GM18868 (cell line): ENCODE measurements at regions not wholly inside any gene's neighbourhood (a gene's known extent, or its start where the extent isn't known, plus 50 kb on each side); places are given as distances from the start of the nearest gene placed in this dataset.
A peak's percentile ranks its signal among the peaks of the same experiment; 100 is the strongest.
"Not testable (repeated sequence)": the region's sequence is repeated elsewhere in the genome, so short reads cannot be mapped to it uniquely, and the experiment has no call there.

Experiments
- ATAC-seq: cut with Tn5 transposase; IDR thresholded peaks from one replicate; pipeline ENCODE4 v1.9.1; 2021; ENCODE audit warnings: mild to moderate bottlenecking, moderate library complexity; ENCODE audit not compliant: unreplicated experiment

GRCh38 chr4:124133753-124134152 is 578.8 kb downstream of the ANKRD50 start:
- ATAC-seq = no peak

GRCh38 chr4:124135409-124135813 is 577.1 kb downstream of the ANKRD50 start:
- ATAC-seq = no peak

GRCh38 chr4:124139044-124139443 is 573.5 kb downstream of the ANKRD50 start:
- ATAC-seq = no peak

DNA sequence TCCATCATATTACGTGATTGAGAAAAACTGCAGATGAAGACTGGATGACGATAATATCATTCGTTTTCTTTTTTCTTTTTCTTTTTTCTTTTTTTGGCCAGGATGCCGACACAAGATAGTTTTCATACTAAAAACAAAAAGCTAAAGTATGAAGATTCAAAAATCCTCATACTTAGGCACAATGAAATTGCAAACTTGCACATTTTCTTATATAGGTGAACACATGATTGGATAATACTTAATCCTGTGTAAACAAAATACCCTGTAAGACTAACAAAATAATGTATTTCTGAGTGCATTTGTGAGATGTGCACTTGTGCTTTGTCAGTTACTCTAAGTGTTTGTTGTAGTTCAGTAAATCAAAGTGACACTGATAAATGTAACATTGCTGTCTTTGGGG is 568.9 kb downstream of the ANKRD50 start:
- no peak for ATAC-seq

DNA sequence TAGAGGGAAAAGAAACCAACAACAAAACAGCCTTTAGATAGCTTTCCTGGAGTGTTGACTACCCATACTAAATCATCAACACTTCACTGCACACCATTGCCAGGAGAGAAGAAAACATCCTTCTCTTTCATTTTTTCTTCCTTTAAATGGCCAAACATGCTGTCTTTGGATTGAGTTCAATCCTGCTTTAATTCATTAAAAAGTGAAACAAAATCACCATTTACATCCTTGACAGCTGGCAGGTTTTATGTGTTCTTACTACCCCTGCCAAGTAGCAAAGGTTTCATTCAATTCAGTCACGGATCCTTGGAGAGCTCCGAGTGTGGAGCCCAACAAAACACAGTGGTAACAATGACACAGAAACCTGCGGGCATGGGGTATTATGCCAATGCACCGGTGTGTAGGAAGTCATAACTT is 568.3 kb downstream of the ANKRD50 start:
- no peak for ATAC-seq

GRCh38 chr4:124146068-124146467 is 566.5 kb downstream of the ANKRD50 start:
- no peak for ATAC-seq

DNA sequence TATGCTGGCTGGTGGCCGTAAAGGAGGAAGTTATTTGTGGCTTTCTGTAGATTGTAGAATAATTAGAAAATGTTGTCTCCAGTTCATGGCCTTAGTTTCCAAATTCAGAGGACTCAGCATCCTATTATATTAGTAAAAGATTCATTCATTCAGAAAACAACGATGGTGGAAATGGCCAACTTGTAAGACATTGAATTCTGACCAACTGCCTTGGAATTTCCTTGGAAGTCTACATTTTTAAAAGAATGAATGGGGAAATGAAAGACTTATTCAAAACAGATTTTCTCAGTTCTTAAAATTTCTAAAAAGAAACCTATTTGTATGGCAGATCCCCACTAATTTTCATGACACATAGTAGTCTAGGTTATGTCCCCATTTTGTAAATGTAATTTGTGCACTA is 561.5 kb downstream of the ANKRD50 start:
- no peak for ATAC-seq

DNA sequence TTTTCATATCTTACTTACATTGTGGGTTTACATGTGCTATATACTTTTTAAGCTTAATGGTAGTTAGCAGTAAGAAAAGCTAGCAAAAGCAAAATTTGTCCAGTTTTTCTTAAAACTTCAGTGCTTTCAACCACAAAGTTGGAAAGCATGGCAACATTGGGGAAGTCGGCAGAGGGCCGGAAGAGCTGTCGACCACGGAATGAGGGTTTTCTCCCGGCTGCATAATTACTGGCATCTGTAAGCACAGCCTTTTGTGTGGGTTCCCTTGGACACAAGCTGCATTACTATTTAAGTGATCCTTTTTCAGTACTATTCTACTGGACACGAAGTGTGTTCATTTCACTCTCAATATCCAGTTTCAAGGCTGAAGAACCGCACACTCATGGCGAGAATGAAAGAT is 560.4 kb downstream of the ANKRD50 start:
- ATAC-seq = no peak

DNA sequence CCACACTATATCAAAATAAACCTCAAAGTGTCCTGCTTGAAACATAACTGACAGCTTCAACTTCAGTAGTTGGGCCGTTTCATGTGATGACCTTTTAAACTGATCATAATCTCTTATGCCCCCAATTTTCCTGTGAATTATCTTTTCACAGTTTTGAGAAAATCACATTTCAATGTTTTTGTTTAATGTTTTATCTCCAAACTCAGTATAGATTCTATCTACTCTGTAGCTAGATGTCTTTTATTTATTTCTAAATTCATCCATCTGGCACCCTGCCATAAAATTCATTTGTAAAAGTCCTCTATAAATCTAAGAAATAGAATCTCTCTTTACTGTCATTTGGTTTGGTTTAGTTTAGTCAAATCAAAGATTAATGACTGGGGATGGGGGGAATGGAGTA is 557.3 kb downstream of the ANKRD50 start:
- ATAC-seq = no peak

DNA sequence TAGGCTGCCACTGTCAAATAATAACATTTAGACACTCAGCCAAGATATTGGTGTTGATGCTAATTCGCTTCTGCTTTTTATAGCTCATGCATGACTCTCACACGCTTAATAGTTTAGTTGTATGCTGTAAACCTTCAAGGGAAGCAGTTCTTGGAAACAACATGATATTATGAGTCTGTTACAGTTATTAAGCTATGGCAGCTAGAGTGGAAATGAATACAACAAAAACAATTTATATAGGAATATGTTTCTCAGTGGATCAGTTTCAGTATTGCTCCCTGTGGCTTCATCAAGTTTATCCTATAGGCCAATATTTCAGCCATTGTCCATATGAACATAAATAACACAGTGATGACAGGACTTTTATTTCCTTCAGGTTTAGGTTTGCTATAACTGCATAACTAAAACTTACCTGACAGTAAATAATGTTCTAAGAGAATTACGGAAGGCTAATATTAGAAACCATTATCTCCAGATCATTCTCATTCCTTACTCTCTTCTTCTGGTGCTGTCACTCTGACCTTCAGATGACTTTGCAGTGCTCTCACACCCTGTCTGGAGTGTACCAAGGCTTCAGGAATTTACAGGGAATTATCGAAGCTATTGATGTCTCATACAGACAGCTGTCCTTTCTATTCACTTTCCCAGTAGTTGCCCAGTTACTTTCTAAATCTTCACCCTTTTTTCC is 555.0 kb downstream of the ANKRD50 start:
- no peak for ATAC-seq

DNA sequence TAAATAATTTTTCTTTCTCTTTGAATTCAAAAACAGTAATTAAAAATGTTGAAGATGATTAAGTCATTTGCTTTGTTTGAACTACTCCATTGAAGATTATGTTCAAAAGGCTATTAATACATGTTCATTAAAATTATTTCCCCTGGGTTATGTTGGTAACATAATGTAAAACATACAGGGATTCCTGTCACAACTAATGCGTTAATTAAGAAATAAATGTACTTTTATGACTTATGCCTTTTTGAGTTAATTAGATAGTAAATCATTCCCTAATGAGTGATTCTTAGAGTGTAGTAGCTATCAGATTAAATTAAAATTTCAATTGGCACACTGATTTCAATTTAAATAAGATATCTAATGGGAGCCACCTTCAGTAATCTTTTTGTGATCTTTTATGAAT is 549.1 kb downstream of the ANKRD50 start:
- ATAC-seq = no peak

DNA sequence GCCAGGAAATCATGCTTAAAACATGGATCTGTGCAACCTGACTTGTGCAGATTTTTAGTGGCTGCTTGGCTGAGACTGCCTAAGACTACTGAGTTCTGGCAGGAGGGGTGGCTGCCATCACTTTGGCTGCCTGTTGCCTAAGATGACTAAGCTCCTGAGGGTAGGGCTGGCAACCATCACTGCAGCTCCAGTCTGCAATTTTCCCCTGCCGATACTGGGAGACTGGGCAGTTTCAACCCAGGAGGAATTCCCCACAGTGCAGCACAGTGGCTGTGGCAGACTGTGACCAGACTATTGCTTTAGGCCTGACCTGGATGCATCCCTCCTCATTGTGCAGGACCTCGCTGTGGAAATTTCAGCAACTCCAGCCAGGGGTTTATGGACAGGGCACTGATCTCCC is 544.9 kb downstream of the ANKRD50 start:
- ATAC-seq = no peak

GRCh38 chr4:124169524-124169923 is 543.0 kb downstream of the ANKRD50 start:
- not testable (repeated sequence) for ATAC-seq

- ATAC-seq = no peak
Measured at GRCh38 chr4:124173912-124174311, 538.6 kb downstream of the ANKRD50 start.

DNA sequence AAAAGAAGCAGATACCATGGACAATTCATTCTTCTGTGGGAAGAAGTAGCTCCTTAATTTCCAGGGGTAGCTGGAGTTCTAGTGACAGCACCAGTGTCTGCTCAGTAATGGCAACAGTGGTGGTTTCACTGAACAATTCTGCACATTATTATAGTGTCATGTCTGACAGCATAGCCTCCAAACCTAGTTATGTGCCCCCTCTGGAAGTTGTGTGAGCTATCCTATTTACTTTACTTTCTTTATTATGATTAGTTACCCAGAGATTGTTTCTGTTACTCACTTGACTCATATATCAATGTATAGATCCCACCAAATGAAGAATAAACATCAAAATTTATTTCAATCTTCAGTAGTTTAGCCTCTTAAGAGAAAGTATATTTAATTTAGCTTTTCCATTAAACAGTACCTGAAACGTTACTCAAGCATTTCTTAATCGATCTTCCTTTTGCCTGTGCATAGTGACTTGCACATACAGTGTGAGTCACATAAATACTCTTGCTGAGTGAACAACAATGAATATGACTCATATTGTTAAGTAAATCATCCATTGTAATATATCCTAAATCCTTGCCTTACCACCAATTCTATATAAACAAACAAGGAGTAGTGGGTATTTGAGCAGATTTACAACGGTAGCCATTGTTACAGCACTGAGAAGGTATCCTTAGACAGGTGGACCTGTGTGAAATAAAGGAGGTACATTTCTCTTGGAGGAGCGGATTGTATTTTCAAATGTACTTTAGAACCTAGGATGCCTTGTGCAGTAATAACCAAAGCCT is 534.7 kb downstream of the ANKRD50 start:
- ATAC-seq = no peak

DNA sequence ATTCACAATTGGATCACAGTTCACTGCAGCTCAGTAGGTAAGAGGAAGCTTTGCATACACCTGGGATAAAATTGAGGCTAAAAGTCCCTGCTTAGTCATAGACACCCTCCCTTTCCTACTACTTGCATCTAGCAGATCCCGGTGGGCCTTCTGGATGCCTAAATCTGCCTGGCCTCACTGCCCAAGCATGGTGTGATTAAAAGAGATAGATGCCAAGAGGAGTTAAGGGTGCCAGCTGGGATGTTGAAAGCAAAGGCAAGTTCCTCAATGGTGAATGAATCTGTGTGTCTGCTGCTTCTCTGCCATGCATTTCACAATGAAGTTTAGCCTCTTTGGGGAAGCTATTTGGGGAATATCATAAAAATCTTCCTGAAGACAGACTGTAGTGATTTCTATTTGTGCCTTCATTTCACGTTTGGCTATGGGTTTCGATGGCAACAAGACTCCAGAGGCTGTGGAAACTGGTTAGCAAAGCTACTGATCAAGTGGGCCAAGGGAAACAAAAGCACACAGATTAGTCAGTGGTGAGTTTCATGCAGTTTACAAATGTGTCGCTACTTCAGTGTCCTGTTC is 534.0 kb downstream of the ANKRD50 start:
- no peak for ATAC-seq

DNA sequence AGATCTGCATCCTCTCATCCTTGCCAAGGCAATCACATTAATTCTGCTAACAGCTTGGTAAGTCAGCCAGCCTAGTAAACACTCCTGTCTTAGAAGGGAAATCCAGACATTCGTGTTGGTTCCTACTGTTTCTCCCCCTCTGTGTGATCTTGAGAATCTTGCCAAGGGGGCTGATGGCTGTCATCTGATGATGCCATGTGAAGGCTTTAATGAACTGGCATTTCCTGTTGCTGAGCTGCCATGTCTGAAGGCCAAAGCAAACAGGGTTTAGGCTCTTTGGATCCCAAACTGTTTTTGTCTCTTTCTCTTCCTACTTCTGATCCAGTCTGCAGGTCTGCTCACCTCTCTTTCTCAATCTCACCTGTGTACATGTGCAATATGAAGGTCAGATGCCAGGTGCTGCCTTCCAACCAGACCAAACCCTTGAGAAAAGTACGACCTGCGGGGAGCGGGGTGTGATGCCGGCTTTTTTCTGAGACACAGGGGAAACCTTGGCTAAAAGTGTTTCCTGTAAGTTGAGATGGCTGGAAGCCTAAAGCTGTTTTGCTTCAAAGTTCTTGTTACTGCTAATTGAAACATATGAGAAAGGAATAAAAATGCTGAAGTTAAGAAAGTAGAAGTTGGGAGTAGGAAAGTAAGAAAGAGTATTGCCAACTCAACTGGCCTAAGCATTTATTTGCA is 532.9 kb downstream of the ANKRD50 start:
- ATAC-seq = no peak

DNA sequence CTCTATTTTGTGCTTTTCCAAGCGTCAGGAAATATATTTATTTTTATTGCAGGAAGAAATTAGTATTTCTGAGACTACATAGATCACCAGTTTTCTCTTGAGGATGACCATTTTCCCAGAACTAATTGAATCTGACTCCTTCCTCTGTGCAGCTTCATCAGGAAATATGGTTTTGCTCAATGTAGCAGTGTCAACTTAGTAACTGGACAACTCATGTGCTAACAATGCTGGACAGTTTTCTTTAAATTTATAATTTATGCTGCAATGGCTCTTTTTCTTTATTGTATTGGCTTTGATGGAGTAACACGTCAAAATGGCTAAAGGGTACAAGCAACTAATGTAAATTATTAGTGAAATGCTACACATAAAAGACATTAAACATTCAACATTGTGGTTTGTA is 531.5 kb downstream of the ANKRD50 start:
- no peak for ATAC-seq

- ATAC-seq = no peak
Measured at GRCh38 chr4:124183231-124183630, 529.3 kb downstream of the ANKRD50 start.

- no peak for ATAC-seq
Measured at GRCh38 chr4:124183926-124184325, 528.6 kb downstream of the ANKRD50 start.

GRCh38 chr4:124184792-124185191 is 527.7 kb downstream of the ANKRD50 start:
- peak; percentile 59 for ATAC-seq

- no peak for ATAC-seq
Measured at GRCh38 chr4:124188595-124188994, 523.9 kb downstream of the ANKRD50 start.
